HG02763 (cell line): ENCODE measurements at regions not wholly inside any gene's neighbourhood (a gene's known extent, or its start where the extent isn't known, plus 50 kb on each side); places are given as distances from the start of the nearest gene placed in this dataset.

ENCODE experiments used
- ATAC-seq: cut with Tn5 transposase; IDR thresholded peaks from one replicate; pipeline ENCODE4 v1.9.1; 2021; ENCODE audit warnings: mild to moderate bottlenecking, moderate library complexity; ENCODE audit not compliant: unreplicated experiment

DNA sequence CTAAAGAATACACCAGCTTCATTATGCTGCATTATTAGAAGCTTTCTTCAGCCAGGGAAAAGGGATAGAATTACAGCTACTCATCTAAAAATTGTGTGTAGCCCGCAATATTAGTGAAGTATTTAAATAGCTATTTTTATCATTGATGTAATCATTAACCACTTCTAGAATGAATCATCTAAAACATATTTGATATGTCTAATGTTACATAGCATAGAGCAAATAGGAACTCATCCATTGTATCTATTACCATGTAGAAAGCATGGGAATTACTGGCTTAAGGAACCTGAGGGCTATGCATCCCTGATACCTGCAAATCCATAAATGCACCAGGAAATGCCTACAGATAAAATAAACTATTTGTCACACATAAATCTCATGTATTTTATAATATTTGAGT lies 54.5 kb upstream of the VGLL3 start:
- no peak for ATAC-seq

DNA sequence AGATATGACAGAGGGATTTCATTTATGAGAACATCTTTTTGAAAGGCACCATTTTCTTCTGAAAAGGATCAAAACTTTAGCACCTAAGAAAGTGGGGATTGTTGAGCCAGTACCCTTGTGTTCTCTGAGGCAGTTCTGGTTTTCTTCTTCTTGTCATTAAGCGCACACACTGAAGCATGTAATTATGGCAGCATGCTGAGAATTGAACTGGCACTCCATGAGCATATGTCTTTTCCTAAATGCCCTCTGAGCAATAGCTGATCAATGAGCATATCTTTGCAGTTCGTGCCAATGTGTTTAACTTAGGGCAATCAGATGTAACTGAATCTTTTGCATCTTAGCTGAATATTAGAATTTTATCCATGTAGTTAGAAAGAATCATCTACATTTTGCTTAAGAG lies 53.9 kb upstream of the VGLL3 start:
- ATAC-seq: no peak

DNA sequence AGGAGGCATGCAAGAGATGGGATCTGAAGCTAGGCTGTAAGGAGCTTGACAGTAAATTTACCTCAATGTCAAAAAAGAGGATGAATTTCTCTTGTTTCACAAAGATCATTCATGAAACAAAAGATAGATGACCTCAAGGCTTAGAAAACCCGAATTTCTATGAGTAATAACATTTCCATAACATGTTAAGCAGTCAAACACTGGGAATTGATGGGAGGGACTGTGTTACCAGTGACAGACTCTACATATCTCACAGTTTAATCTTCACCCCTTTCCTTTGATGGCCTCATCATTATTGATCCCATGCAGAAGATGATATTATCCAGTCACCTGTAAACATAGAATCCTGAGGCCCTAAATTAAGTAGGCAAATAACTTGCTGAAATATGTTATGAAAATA lies 53.5 kb upstream of the VGLL3 start:
- ATAC-seq: no peak

DNA sequence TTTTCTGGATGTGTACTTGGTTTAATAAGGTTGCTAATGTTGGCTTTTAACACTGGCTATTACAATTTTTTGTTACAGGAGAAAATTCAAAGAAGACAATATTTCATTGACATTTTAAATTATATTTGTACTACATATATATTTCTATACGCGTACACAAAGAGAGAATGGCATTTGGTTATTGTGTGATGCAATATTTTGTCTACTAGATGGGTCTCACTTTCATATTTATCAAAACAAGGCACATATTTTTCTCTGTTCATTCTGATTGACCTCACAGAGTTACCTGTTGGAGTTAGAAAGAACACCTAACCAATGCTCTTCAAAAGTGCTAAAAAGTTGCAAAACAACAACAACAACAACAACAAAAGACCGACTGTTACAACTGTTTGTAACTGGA lies 50.2 kb upstream of the VGLL3 start:
- ATAC-seq: no peak
